ENCODE measurements at regions not wholly inside any gene's neighbourhood (a gene's known extent, or its start where the extent isn't known, plus 50 kb on each side); places are given as distances from the start of the nearest gene placed in this dataset.

DNA sequence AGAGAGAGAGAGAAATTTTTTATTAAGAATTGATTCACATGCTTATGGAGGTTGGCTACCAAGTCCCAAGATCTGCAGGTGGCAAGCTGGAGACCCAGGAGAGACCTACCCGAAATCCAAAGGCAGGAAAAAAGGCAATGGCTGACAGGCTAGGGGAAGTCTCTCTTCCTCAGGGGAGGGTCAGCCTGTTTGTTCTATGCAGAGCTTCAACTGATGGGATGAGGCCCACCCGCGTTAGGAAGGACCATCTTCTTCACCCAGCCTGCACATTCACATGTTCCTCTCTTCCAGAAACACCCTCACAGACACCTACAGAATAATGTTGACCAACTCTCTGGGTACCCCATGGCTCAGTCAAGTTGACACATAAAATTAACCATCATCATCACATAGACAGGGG lies 65.3 kb upstream of the SERP2 start:
- TF ChIP-seq, protein P1, sequence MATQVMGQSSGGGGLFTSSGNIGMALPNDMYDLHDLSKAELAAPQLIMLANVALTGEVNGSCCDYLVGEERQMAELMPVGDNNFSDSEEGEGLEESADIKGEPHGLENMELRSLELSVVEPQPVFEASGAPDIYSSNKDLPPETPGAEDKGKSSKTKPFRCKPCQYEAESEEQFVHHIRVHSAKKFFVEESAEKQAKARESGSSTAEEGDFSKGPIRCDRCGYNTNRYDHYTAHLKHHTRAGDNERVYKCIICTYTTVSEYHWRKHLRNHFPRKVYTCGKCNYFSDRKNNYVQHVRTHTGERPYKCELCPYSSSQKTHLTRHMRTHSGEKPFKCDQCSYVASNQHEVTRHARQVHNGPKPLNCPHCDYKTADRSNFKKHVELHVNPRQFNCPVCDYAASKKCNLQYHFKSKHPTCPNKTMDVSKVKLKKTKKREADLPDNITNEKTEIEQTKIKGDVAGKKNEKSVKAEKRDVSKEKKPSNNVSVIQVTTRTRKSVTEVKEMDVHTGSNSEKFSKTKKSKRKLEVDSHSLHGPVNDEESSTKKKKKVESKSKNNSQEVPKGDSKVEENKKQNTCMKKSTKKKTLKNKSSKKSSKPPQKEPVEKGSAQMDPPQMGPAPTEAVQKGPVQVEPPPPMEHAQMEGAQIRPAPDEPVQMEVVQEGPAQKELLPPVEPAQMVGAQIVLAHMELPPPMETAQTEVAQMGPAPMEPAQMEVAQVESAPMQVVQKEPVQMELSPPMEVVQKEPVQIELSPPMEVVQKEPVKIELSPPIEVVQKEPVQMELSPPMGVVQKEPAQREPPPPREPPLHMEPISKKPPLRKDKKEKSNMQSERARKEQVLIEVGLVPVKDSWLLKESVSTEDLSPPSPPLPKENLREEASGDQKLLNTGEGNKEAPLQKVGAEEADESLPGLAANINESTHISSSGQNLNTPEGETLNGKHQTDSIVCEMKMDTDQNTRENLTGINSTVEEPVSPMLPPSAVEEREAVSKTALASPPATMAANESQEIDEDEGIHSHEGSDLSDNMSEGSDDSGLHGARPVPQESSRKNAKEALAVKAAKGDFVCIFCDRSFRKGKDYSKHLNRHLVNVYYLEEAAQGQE (IDR thresholded peaks at IDR 0.05; ENCODE audit: insufficient read depth in 1 of 2, low read depth in 2 of 2, low read length in 2 of 2) = no peak
- no peak for TF ChIP-seq POLR2AphosphoS5 (IDR thresholded peaks at IDR 0.05; ENCODE audit: low read depth, low read length)

Measured in PFSK-1 (cell line).